ENCODE measurements at regions not wholly inside any gene's neighbourhood (a gene's known extent, or its start where the extent isn't known, plus 50 kb on each side); places are given as distances from the start of the nearest gene placed in this dataset.

DNA sequence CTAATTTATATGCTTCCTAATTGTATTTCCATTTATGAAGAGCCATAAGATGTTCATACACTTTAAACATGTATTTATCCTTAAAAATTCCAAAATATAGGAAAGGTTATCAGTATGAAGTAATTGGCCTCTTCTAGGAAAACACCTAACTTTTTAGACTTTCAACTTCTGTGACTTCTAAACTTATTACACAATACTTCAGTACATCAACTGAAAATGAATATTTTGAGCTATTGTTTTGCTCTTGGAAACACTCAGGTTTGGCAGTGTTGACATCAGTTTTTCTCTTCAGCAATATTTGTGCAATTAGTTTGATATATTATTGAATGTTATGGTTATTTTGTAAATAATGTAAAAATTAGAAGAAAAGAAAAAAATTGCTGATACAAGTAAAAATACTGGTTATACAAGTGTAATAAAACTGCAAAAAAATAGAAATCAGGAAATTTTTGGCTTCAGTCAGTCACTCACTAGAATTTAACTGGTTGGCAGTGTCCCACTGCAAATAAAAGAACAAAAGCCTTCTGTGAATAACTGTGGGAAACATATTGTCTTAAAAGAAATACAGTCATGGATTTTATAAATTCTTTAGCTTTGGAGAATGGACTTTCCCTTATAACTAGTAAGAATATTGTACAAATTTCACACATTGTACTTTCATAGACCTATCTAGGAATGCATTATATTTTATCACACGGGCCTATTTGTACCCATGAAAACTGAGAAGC is 635.9 kb downstream of the TLE1 start:
- TF ChIP-seq, protein P1, sequence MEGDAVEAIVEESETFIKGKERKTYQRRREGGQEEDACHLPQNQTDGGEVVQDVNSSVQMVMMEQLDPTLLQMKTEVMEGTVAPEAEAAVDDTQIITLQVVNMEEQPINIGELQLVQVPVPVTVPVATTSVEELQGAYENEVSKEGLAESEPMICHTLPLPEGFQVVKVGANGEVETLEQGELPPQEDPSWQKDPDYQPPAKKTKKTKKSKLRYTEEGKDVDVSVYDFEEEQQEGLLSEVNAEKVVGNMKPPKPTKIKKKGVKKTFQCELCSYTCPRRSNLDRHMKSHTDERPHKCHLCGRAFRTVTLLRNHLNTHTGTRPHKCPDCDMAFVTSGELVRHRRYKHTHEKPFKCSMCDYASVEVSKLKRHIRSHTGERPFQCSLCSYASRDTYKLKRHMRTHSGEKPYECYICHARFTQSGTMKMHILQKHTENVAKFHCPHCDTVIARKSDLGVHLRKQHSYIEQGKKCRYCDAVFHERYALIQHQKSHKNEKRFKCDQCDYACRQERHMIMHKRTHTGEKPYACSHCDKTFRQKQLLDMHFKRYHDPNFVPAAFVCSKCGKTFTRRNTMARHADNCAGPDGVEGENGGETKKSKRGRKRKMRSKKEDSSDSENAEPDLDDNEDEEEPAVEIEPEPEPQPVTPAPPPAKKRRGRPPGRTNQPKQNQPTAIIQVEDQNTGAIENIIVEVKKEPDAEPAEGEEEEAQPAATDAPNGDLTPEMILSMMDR (IDR thresholded peaks at IDR 0.05; ENCODE audit: low read length): no peak
- TF ChIP-seq EZH2 (optimal IDR thresholded peaks at IDR 0.05; ENCODE audit: low read depth, low read length) (no peak), EZH2phosphoT487 (IDR thresholded peaks at IDR 0.05; ENCODE audit: low read length) (no peak)
